Thymus (tissue), 11 donors: ENCODE measurements at regions not wholly inside any gene's neighbourhood (a gene's known extent, or its start where the extent isn't known, plus 50 kb on each side); places are given as distances from the start of the nearest gene placed in this dataset.
"Not testable (repeated sequence)": the region's sequence is repeated elsewhere in the genome, so short reads cannot be mapped to it uniquely, and the experiment has no call there.

Experiments
- DNase-seq, 9 donors: peaks; one replicate each; pipeline ENCODE4 v3.0.0-alpha.2; 2013; ENCODE audit warnings: low spot score in 9 of 9, low read depth in 6 of 9, missing footprints in 1 of 9
- H3K27ac ChIP-seq, 2 donors: one replicate each; pipeline ENCODE4 v1.5.1; 2013; ENCODE audit warnings: control low read depth in 1 of 2, low read depth in 1 of 2, low read length in 1 of 2, mild to moderate bottlenecking in 1 of 2, moderate library complexity in 1 of 2
- H3K27me3 ChIP-seq, 2 donors: one replicate each; pipeline ENCODE4 v1.5.1; 2013; ENCODE audit warnings: low read length in 1 of 2; ENCODE audit not compliant: control insufficient read depth in 2 of 2, insufficient read depth in 1 of 2
- H3K36me3 ChIP-seq, 2 donors: one replicate each; pipeline ENCODE4 v1.5.1; 2013; ENCODE audit warnings: low read length in 1 of 2, mild to moderate bottlenecking in 1 of 2, moderate library complexity in 1 of 2; ENCODE audit not compliant: control insufficient read depth in 2 of 2, insufficient read depth in 2 of 2
- H3K4me1 ChIP-seq, 2 donors: one replicate each; pipeline ENCODE4 v1.5.1; 2013; ENCODE audit warnings: low read length in 2 of 2; ENCODE audit not compliant: control insufficient read depth in 2 of 2, insufficient read depth in 2 of 2
- H3K4me3 ChIP-seq, 2 donors: one replicate each; pipeline ENCODE4 v1.5.1; 2013; ENCODE audit warnings: low read length in 2 of 2, control low read depth in 1 of 2, mild to moderate bottlenecking in 1 of 2
- H3K9me3 ChIP-seq, 2 donors: one replicate each; pipeline ENCODE4 v1.5.1; 2013; ENCODE audit warnings: low read length in 1 of 2, mild to moderate bottlenecking in 1 of 2; ENCODE audit not compliant: control insufficient read depth in 2 of 2, insufficient read depth in 1 of 2
- WGBS: extraction: QIAGEN DNeasy Blood & Tissue Kit; methylation state at CpG from one replicate; pipeline ENCODE4 v1.1.7; 2013; 5-methylcytosine and 5-hydroxymethylcytosine counted together
- donor health status: healthy.

- Histone ChIP-seq H3K4me3 (peak overlapping the region in 1 of 2 donors; percentile 19), H3K27ac (peak overlapping the region in 1 of 2 donors; percentile 81), H3K27me3 (no peaks in the 10 kb centered on the region), H3K9me3 (peaks cover 0 to 4% of the 10 kb centered on the region in 2 donors), H3K36me3 (no peaks in the 10 kb centered on the region), H3K4me1 (peaks cover 9 to 40% of the 10 kb centered on the region in 2 donors)
- no peak for DNase-seq
- 96% methylated on average over 2 of the region's 2 CpGs for WGBS
Observed at GRCh38 chr1:55309053-55309452, 93.9 kb upstream of the USP24 start.

GRCh38 chr1:55305735-55306134, 90.6 kb upstream of the USP24 start:
- Histone ChIP-seq H3K4me1 (peaks cover 40 to 67% of the 10 kb centered on the region in 2 donors), H3K27me3 (no peaks in the 10 kb centered on the region), H3K9me3 (peaks cover 0 to 4% of the 10 kb centered on the region in 2 donors), H3K36me3 (no peaks in the 10 kb centered on the region), H3K27ac (no peak overlapping the region), H3K4me3 (no peak overlapping the region)
- WGBS: 64% methylated on average over 2 of the region's 2 CpGs
- no peak for DNase-seq

GRCh38 chr1:55304229-55304740, 89.1 kb upstream of the USP24 start:
- DNase-seq: no peak

DNA sequence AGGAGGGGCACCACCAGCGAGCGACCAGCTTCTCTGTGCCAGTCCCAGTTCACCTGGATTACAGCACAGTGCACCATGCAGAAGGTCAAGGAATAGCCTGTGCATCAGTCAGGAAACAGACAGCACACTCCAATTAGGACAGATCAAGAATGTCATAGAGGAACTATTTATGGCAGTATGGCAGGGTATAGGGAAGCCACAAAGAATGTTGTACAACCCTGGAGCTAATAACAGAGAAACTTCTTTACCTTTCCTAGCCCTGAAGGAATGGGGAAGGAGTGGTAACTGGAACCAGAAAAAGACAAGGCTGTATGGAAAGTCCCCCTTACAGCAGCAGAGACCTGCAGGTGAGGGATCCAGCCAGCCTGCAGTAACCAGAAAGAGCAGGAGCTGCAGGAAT, 87.8 kb upstream of the USP24 start:
- WGBS: 98% methylated on average over 2 of the region's 2 CpGs
- Histone ChIP-seq H3K9me3 (peaks cover 0 to 6% of the 10 kb centered on the region in 2 donors), H3K36me3 (no peaks in the 10 kb centered on the region), H3K27ac (peak overlapping the region in 1 of 2 donors; percentile 84), H3K4me1 (peaks cover 55 to 69% of the 10 kb centered on the region in 2 donors), H3K4me3 (no peak overlapping the region), H3K27me3 (no peaks in the 10 kb centered on the region)
- DNase-seq: no peak

More at GRCh38 chr1:55304229-55304740, 89.1 kb upstream of the USP24 start:
- H3K27me3 ChIP-seq: no peaks in the 10 kb centered on the region
- peaks cover 0 to 4% of the 10 kb centered on the region in 2 donors for H3K9me3 ChIP-seq
- peaks cover 49 to 67% of the 10 kb centered on the region in 2 donors for H3K4me1 ChIP-seq
- whole genome bisulfite sequencing: 68% methylated on average over 1 of the region's 1 CpG
- peak overlapping the region in 1 of 2 donors; percentile 84 for H3K27ac ChIP-seq
- H3K4me3 ChIP-seq: no peak overlapping the region
- H3K36me3 ChIP-seq: no peaks in the 10 kb centered on the region

- Histone ChIP-seq H3K4me3 (no peak overlapping the region), H3K9me3 (peaks cover 0 to 6% of the 10 kb centered on the region in 2 donors), H3K27me3 (no peaks in the 10 kb centered on the region), H3K27ac (peak overlapping the region in 1 of 2 donors; percentile 84), H3K36me3 (no peaks in the 10 kb centered on the region), H3K4me1 (peaks cover 55 to 68% of the 10 kb centered on the region in 2 donors)
- 98% methylated on average over 2 of the region's 2 CpGs for WGBS
- DNase-seq: peak in 3 of 9 donors; percentile 48 to 78 (median 59)
Observed at GRCh38 chr1:55301912-55302311, 86.7 kb upstream of the USP24 start.

GRCh38 chr1:55300975-55301374, 85.8 kb upstream of the USP24 start:
- Histone ChIP-seq H3K36me3 (no peaks in the 10 kb centered on the region), H3K4me1 (peaks cover 55 to 66% of the 10 kb centered on the region in 2 donors), H3K9me3 (peaks cover 0 to 6% of the 10 kb centered on the region in 2 donors), H3K4me3 (no peak overlapping the region), H3K27me3 (no peaks in the 10 kb centered on the region), H3K27ac (peak overlapping the region; percentile 62 to 84)
- no peak for DNase-seq
- WGBS: 62% methylated on average over 5 of the region's 5 CpGs

GRCh38 chr1:55298167-55298894, 83.2 kb upstream of the USP24 start:
- peaks cover 41 to 43% of the 10 kb centered on the region in 2 donors for H3K4me1 ChIP-seq
- H3K9me3 ChIP-seq: peaks cover 0 to 2% of the 10 kb centered on the region in 2 donors
- H3K27me3 ChIP-seq: no peaks in the 10 kb centered on the region
- H3K4me3 ChIP-seq: no peak overlapping the region
- H3K27ac ChIP-seq: no peak overlapping the region
- no peak for DNase-seq
- WGBS: 95% methylated on average over 10 of the region's 10 CpGs
- no peaks in the 10 kb centered on the region for H3K36me3 ChIP-seq

GRCh38 chr1:55296247-55296646, 81.1 kb upstream of the USP24 start:
- DNase-seq, H3K27me3 ChIP-seq, H3K9me3 ChIP-seq, H3K36me3 ChIP-seq, H3K27ac ChIP-seq, H3K4me3 ChIP-seq: not testable (repeated sequence)
- peaks cover 20 to 26% of the 10 kb centered on the region in 2 donors for H3K4me1 ChIP-seq
- WGBS: 89% methylated on average over 6 of the region's 6 CpGs

DNA sequence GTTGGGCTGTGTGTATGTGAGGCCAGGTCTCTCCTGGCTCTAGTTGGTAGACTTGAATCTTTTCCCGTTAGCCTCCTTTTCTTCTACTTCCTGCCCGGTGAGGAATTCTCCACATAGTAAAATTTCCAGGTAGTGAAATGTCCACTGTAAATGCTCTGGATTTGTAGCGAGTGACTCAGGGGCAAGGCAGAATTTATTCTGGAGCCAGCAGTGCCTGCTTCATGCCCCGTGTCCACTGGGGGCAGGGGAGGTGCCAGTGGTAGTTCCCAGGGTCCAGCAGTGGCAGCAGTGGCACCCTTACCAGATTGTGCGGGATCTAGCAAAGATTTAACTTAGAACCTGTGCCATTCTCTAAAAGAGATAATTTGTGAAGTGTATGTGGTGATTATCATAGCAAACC, 74.5 kb upstream of the USP24 start:
- WGBS: 97% methylated on average over 5 of the region's 5 CpGs
- Histone ChIP-seq H3K9me3 (peaks cover 0 to 4% of the 10 kb centered on the region in 2 donors), H3K27ac (no peak overlapping the region), H3K36me3 (no peaks in the 10 kb centered on the region), H3K27me3 (no peaks in the 10 kb centered on the region), H3K4me1 (peaks cover 18 to 39% of the 10 kb centered on the region in 2 donors), H3K4me3 (peak overlapping the region; percentile 23 to 32)
- no peak for DNase-seq
